Lower leg skin (tissue), 4 donors: ENCODE measurements at regions not wholly inside any gene's neighbourhood (a gene's known extent, or its start where the extent isn't known, plus 50 kb on each side); places are given as distances from the start of the nearest gene placed in this dataset.
"Not testable (repeated sequence)": the region's sequence is repeated elsewhere in the genome, so short reads cannot be mapped to it uniquely, and the experiment has no call there.

ENCODE experiments used
- DNase-seq, 2 donors: peaks; one replicate each; pipeline ENCODE4 v3.0.0-alpha.2; 2019; ENCODE audit warnings: low spot score in 2 of 2
- H3K4me3 ChIP-seq: fragments of 200-600 bp; sonication (generic); 2 replicates; pipeline ENCODE4 v1.5.1; 2017; ENCODE audit warnings: mild to moderate bottlenecking, low read depth; ENCODE audit not compliant: poor library complexity, severe bottlenecking
- CTCF ChIP-seq, 3 donors: fragments of 450-650 bp; IDR thresholded peaks; one replicate each; pipeline ENCODE4 v1.5.1; 2016; ENCODE audit warnings: antibody characterized with exemption in 3 of 3, mild to moderate bottlenecking in 3 of 3, moderate library complexity in 2 of 3
- POLR2A ChIP-seq, 2 donors: fragments of 450-650 bp; IDR thresholded peaks; one replicate each; pipeline ENCODE4 v1.6.1; 2016 to 2017; ENCODE audit warnings: antibody characterized with exemption in 2 of 2, mild to moderate bottlenecking in 1 of 2, moderate library complexity in 1 of 2
- WGBS, 2 donors: methylation state at CpG; one replicate each; pipeline ENCODE4 v1.1.5; 2018; 5-methylcytosine and 5-hydroxymethylcytosine counted together
- intact Hi-C: fragments of 100-400 bp; cut with DNase I; formaldehyde crosslinking; loops from one replicate; pipeline ENCODE4 v1.15.0; 2023; ENCODE audit warnings: low total_unique reads

GRCh38 chr17:72572604-72573491 is 452.0 kb downstream of the SOX9 start:
- intact Hi-C loops, result no loop called here
- 41 to 50% methylated on average over 11 to 12 of the region's 12 CpGs for WGBS, 2 donors
- no peak overlapping the region for H3K4me3 ChIP-seq
- TF ChIP-seq POLR2A (IDR thresholded peaks at IDR 0.05) (no peak), CTCF (IDR thresholded peaks at IDR 0.05) (no peak)
- no peak for DNase-seq

GRCh38 chr17:72573492-72573801 is 452.6 kb downstream of the SOX9 start:
- DNase-seq, H3K4me3 ChIP-seq, intact Hi-C loops: not testable (repeated sequence)
- WGBS, 2 donors, result 88 to 95% methylated on average over 5 of the region's 5 CpGs

GRCh38 chr17:72574675-72575510 is 454.1 kb downstream of the SOX9 start:
- 89 to 97% methylated on average over 12 of the region's 12 CpGs for WGBS, 2 donors
- H3K4me3 ChIP-seq, result no peak overlapping the region
- DNase-seq, result no peak
- intact Hi-C loops, result no loop called here
- no peak for TF ChIP-seq CTCF (IDR thresholded peaks at IDR 0.05)

GRCh38 chr17:72575542-72576233 is 454.9 kb downstream of the SOX9 start:
- H3K4me3 ChIP-seq, result no peak overlapping the region
- 79 to 90% methylated on average over 8 of the region's 8 CpGs for WGBS, 2 donors
- TF ChIP-seq POLR2A (IDR thresholded peaks at IDR 0.05) (no peak), CTCF (IDR thresholded peaks at IDR 0.05) (no peak)
- intact Hi-C loops, result no loop called here
- DNase-seq, result no peak

GRCh38 chr17:72576289-72576759 is 455.5 kb downstream of the SOX9 start:
- intact Hi-C loops, result no loop called here
- H3K4me3 ChIP-seq, result no peak overlapping the region
- WGBS, 2 donors, result 50 to 56% methylated on average over 7 of the region's 7 CpGs
- DNase-seq, result no peak
- TF ChIP-seq POLR2A (IDR thresholded peaks at IDR 0.05) (no peak), CTCF (IDR thresholded peaks at IDR 0.05) (no peak)
